ENCODE measurements at regions not wholly inside any gene's neighbourhood (a gene's known extent, or its start where the extent isn't known, plus 50 kb on each side); places are given as distances from the start of the nearest gene placed in this dataset.
"Not testable (repeated sequence)": the region's sequence is repeated elsewhere in the genome, so short reads cannot be mapped to it uniquely, and the experiment has no call there.

GRCh38 chr2:234898534-234899053 lies 53.2 kb upstream of the SH3BP4 start:
- ATAC-seq (no peak), DNase-seq (no peak)
- intact Hi-C loops (cut with DNase I, micrococcal nuclease): no loop called here

- DNase-seq; intact Hi-C loops (cut with DNase I, micrococcal nuclease): not testable (repeated sequence)
Observed at GRCh38 chr2:234888442-234888841, 63.4 kb upstream of the SH3BP4 start.

GRCh38 chr2:234887195-234887594 lies 64.6 kb upstream of the SH3BP4 start:
- intact Hi-C loops (cut with DNase I, micrococcal nuclease): no loop called here
- ATAC-seq (no peak), DNase-seq (no peak)

More at GRCh38 chr2:234888442-234888841, 63.4 kb upstream of the SH3BP4 start:
- not testable (repeated sequence) for ATAC-seq

GRCh38 chr2:234885886-234886285 lies 65.9 kb upstream of the SH3BP4 start:
- no peak for ATAC-seq
- intact Hi-C loops (cut with DNase I, micrococcal nuclease): no loop called here
- no peak for DNase-seq

- DNase-seq: no peak
- intact Hi-C loops (cut with DNase I, micrococcal nuclease): no loop called here
- ATAC-seq: no peak
Observed at GRCh38 chr2:234885118-234885517, 66.7 kb upstream of the SH3BP4 start.

GRCh38 chr2:234884591-234884990 lies 67.2 kb upstream of the SH3BP4 start:
- ATAC-seq: no peak
- intact Hi-C loops (cut with DNase I, micrococcal nuclease): no loop called here

GRCh38 chr2:234881413-234882241 lies 70.2 kb upstream of the SH3BP4 start:
- intact Hi-C loops (cut with DNase I, micrococcal nuclease): no loop called here
- peak; percentile 99 for ATAC-seq
- DNase-seq: peak; percentile 87 to 88

More at GRCh38 chr2:234884591-234884990, 67.2 kb upstream of the SH3BP4 start:
- no peak for DNase-seq

- intact Hi-C loops (cut with DNase I, micrococcal nuclease): no loop called here
- ATAC-seq (peak; percentile 21), DNase-seq (no peak)
Observed at GRCh38 chr2:234880551-234881211, 71.1 kb upstream of the SH3BP4 start.

GRCh38 chr2:234879671-234880455 lies 72.0 kb upstream of the SH3BP4 start:
- intact Hi-C loops (cut with DNase I, micrococcal nuclease): no loop called here
- no peak for DNase-seq
- no peak for ATAC-seq

- DNase-seq; ATAC-seq; intact Hi-C loops (cut with DNase I, micrococcal nuclease): not testable (repeated sequence)
Observed at GRCh38 chr2:234876621-234877020, 75.2 kb upstream of the SH3BP4 start.

- no peak for DNase-seq
- intact Hi-C loops (cut with DNase I, micrococcal nuclease): no loop called here
- no peak for ATAC-seq
Observed at GRCh38 chr2:234874347-234875046, 77.3 kb upstream of the SH3BP4 start.

- intact Hi-C loops (cut with DNase I, micrococcal nuclease): no loop called here
- no peak for ATAC-seq
- peak in 1 of 2 donors; percentile 14 for DNase-seq
Observed at GRCh38 chr2:234873828-234874173, 78.0 kb upstream of the SH3BP4 start.

- ATAC-seq: no peak
- intact Hi-C loops (cut with DNase I, micrococcal nuclease): no loop called here
Observed at GRCh38 chr2:234873103-234873827, 78.6 kb upstream of the SH3BP4 start.

GRCh38 chr2:234869969-234870368 lies 81.8 kb upstream of the SH3BP4 start:
- ATAC-seq: no peak
- no peak for DNase-seq
- intact Hi-C loops (cut with DNase I, micrococcal nuclease): no loop called here

More at GRCh38 chr2:234873103-234873827, 78.6 kb upstream of the SH3BP4 start:
- no peak for DNase-seq

- ATAC-seq: no peak
- no peak for DNase-seq
- intact Hi-C loops (cut with DNase I, micrococcal nuclease): no loop called here
Observed at GRCh38 chr2:234869164-234869563, 82.7 kb upstream of the SH3BP4 start.

- DNase-seq: no peak
- ATAC-seq: no peak
- intact Hi-C loops (cut with DNase I, micrococcal nuclease): no loop called here
Observed at GRCh38 chr2:234867882-234868285, 83.9 kb upstream of the SH3BP4 start.

- DNase-seq (no peak), ATAC-seq (no peak)
- intact Hi-C loops (cut with DNase I, micrococcal nuclease): no loop called here
Observed at GRCh38 chr2:234865586-234865985, 86.2 kb upstream of the SH3BP4 start.

GRCh38 chr2:234865040-234865439 lies 86.8 kb upstream of the SH3BP4 start:
- intact Hi-C loops (cut with DNase I, micrococcal nuclease): no loop called here
- DNase-seq: no peak
- ATAC-seq: no peak
